ENCODE measurements at regions not wholly inside any gene's neighbourhood (a gene's known extent, or its start where the extent isn't known, plus 50 kb on each side); places are given as distances from the start of the nearest gene placed in this dataset.

- no peaks in the 10 kb centered on the region for H3K9me3 ChIP-seq
- DNase-seq (ENCODE audit: low spot score in 2 of 2), result no peak
- H3K27ac ChIP-seq, result no peak overlapping the region
- no peak overlapping the region for H3K4me3 ChIP-seq
- intact Hi-C loops (cut with DNase I; ENCODE audit: low total_unique reads), result no loop called here
- H3K36me3 ChIP-seq, result no peaks in the 10 kb centered on the region
- H3K27me3 ChIP-seq, result no peaks in the 10 kb centered on the region
- no peak for TF ChIP-seq POLR2AphosphoS5 (IDR thresholded peaks at IDR 0.05)
- TF ChIP-seq, protein P1, sequence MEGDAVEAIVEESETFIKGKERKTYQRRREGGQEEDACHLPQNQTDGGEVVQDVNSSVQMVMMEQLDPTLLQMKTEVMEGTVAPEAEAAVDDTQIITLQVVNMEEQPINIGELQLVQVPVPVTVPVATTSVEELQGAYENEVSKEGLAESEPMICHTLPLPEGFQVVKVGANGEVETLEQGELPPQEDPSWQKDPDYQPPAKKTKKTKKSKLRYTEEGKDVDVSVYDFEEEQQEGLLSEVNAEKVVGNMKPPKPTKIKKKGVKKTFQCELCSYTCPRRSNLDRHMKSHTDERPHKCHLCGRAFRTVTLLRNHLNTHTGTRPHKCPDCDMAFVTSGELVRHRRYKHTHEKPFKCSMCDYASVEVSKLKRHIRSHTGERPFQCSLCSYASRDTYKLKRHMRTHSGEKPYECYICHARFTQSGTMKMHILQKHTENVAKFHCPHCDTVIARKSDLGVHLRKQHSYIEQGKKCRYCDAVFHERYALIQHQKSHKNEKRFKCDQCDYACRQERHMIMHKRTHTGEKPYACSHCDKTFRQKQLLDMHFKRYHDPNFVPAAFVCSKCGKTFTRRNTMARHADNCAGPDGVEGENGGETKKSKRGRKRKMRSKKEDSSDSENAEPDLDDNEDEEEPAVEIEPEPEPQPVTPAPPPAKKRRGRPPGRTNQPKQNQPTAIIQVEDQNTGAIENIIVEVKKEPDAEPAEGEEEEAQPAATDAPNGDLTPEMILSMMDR (IDR thresholded peaks at IDR 0.05), result no peak
- TF ChIP-seq POLR2A (IDR thresholded peaks at IDR 0.05), result no peak
- H3K4me1 ChIP-seq, result no peaks in the 10 kb centered on the region
Measured at GRCh38 chr16:13540771-13541170, 379.2 kb upstream of the ERCC4 start.

DNA sequence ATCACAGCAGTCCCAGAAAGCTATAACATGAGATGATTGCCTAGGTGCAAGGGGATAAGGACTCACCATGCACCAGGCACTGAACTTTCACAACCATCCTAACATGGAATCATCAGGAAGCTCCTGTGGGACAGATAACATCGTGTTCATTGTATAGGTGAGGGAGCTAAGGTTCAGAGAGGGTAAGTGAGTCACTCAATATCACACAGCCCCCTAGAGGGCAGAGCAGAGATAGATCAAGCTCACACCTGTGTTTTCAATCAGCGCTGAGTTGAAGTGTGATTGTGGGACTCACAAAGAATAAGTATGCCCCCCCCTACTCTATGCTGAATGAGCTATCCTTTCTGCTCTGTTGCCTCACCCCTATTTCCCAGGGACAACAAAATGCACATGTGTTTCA is 377.7 kb upstream of the ERCC4 start:
- no peak overlapping the region for H3K4me3 ChIP-seq
- intact Hi-C loops (cut with DNase I; ENCODE audit: low total_unique reads), result no loop called here
- TF ChIP-seq, protein P1 (IDR thresholded peaks at IDR 0.05), result no peak
- DNase-seq (ENCODE audit: low spot score in 2 of 2), result no peak
- H3K9me3 ChIP-seq, result no peaks in the 10 kb centered on the region
- H3K36me3 ChIP-seq, result no peaks in the 10 kb centered on the region
- H3K27me3 ChIP-seq, result no peaks in the 10 kb centered on the region
- no peaks in the 10 kb centered on the region for H3K4me1 ChIP-seq
- H3K27ac ChIP-seq, result no peak overlapping the region

DNA sequence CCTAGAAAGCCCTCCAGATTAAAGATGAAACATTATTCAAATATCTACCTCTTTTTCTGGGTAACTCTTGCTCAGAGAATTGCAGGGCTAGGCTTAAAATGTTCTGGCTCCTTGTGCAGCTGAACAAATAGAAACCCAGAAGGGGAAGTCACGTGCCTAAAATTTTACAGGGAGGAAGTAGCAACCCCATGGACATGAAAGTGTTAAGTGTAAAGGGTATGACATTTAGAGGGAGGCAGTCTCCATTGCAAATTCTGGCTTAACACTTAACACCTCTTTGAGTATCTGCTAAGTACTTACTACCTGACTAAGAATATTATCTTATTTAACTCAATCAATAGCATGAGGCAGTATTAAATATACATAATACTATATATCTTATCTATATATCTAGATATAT is 376.1 kb upstream of the ERCC4 start:
- Histone ChIP-seq H3K4me3 (no peak overlapping the region), H3K36me3 (no peaks in the 10 kb centered on the region), H3K27me3 (no peaks in the 10 kb centered on the region), H3K4me1 (no peaks in the 10 kb centered on the region), H3K9me3 (no peaks in the 10 kb centered on the region), H3K27ac (no peak overlapping the region)
- DNase-seq (ENCODE audit: low spot score in 2 of 2), result no peak
- intact Hi-C loops (cut with DNase I; ENCODE audit: low total_unique reads), result no loop called here
- TF ChIP-seq POLR2AphosphoS5 (IDR thresholded peaks at IDR 0.05), result no peak
- TF ChIP-seq, protein P1 (IDR thresholded peaks at IDR 0.05), result no peak
- no peak for TF ChIP-seq POLR2A (IDR thresholded peaks at IDR 0.05)

DNA sequence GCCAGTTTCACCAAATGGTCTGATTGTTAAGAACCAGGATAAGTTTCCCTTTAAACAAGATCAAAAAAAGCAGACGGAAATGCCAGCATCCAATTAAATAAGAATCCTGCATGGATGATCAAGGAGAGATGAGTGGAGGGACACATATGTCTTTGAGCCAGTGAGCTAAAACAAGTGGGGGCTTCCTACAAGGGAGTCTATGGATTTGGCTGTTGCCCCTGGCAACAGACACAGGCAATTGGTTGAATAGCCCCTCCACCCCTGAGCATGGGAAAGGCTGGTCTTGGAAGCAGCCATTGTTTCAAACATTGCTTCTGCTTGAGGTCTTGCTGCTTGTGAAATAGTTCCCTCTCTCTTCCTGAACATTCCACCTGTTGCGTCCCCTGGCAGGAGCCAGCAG is 374.7 kb upstream of the ERCC4 start:
- TF ChIP-seq POLR2A (IDR thresholded peaks at IDR 0.05) (no peak), POLR2AphosphoS5 (IDR thresholded peaks at IDR 0.05) (no peak)
- TF ChIP-seq, protein P1 (IDR thresholded peaks at IDR 0.05), result no peak
- intact Hi-C loops (cut with DNase I; ENCODE audit: low total_unique reads), result no loop called here
- Histone ChIP-seq H3K36me3 (no peaks in the 10 kb centered on the region), H3K9me3 (no peaks in the 10 kb centered on the region), H3K27me3 (no peaks in the 10 kb centered on the region), H3K27ac (no peak overlapping the region), H3K4me3 (no peak overlapping the region), H3K4me1 (no peaks in the 10 kb centered on the region)
- DNase-seq (ENCODE audit: low spot score in 2 of 2), result no peak

GRCh38 chr16:13550254-13550653 is 369.7 kb upstream of the ERCC4 start:
- intact Hi-C loops (cut with DNase I; ENCODE audit: low total_unique reads), result no loop called here
- no peak overlapping the region for H3K27ac ChIP-seq

More at GRCh38 chr16:13550254-13550653, 369.7 kb upstream of the ERCC4 start:
- no peaks in the 10 kb centered on the region for H3K4me1 ChIP-seq
- TF ChIP-seq, protein P1 (IDR thresholded peaks at IDR 0.05), result no peak
- TF ChIP-seq POLR2AphosphoS5 (IDR thresholded peaks at IDR 0.05) (no peak), POLR2A (IDR thresholded peaks at IDR 0.05) (no peak)
- no peaks in the 10 kb centered on the region for H3K9me3 ChIP-seq
- H3K4me3 ChIP-seq, result no peak overlapping the region
- DNase-seq (ENCODE audit: low spot score in 2 of 2), result no peak
- no peaks in the 10 kb centered on the region for H3K36me3 ChIP-seq
- no peaks in the 10 kb centered on the region for H3K27me3 ChIP-seq
